GM13976 (cell line): ENCODE measurements at regions not wholly inside any gene's neighbourhood (a gene's known extent, or its start where the extent isn't known, plus 50 kb on each side); places are given as distances from the start of the nearest gene placed in this dataset.

Experiments used
- DNase-seq: peaks from one replicate; pipeline ENCODE4 v3.0.0; 2012; ENCODE audit warnings: low spot score
- in situ Hi-C: fragments of 300-500 bp; cut with MboI; formaldehyde crosslinking; loops from one replicate; pipeline ENCODE4 v1.12.0; 2022; ENCODE audit warnings: low sequenced_read_pairs, mixed read lengths, inconsistent platforms; ENCODE audit not compliant: unreplicated experiment
- TF ChIP-seq, protein P1 (sequence below): IDR thresholded peaks from 2 replicates; pipeline ENCODE4 v1.5.1; 2012; ENCODE audit warnings: borderline replicate concordance, mild to moderate bottlenecking; ENCODE audit not compliant: insufficient read depth; ENCODE audit errors: extremely low read depth, missing control alignments, control extremely low read depth

DNA sequence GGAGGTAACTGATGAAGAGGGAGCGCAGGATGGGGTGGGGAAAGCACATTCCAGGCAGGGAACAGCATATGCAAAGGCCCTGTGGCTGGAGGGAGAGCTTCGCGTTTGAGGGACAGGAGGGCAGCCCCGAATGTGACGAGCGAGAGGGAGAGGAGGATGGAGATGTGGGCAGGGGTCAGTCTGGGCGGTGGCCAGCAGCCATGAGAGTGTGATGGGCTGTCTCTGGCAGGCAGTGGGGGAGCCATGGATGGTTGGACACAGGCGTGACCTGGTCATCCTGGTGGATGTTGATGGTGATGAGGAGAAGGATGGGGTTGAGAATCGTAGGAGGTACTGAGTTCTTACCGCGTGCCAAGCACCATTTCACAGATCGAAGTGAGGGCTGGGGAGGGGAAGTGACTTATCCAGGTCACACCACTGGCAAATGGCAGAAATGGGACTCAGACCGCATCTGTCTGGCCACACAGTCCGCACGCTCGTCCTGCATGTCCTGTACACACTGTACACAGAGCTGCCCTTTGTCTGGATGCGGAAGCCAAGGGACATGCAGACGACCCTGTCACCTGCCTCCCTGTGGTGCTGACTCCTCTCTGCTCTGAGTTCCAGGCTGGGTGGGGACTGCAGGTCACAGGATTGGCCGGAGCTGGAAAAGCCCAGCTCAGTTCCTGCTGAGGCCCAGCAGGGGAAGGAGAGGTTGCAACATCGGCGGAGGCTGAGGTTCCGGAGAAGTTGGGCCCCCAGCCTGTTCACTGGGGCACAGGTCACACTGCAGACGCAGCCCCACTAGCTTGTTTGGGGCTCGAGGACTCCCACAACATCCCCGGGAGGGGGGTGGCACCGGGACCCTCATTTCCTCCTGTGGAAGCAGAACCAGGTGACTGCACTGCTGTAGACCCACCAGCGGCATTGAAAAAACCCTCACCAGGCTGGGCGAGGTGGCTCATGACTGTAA is 165.6 kb upstream of the IER5L start:
- in situ Hi-C loops = no loop called here
- TF ChIP-seq, protein P1, sequence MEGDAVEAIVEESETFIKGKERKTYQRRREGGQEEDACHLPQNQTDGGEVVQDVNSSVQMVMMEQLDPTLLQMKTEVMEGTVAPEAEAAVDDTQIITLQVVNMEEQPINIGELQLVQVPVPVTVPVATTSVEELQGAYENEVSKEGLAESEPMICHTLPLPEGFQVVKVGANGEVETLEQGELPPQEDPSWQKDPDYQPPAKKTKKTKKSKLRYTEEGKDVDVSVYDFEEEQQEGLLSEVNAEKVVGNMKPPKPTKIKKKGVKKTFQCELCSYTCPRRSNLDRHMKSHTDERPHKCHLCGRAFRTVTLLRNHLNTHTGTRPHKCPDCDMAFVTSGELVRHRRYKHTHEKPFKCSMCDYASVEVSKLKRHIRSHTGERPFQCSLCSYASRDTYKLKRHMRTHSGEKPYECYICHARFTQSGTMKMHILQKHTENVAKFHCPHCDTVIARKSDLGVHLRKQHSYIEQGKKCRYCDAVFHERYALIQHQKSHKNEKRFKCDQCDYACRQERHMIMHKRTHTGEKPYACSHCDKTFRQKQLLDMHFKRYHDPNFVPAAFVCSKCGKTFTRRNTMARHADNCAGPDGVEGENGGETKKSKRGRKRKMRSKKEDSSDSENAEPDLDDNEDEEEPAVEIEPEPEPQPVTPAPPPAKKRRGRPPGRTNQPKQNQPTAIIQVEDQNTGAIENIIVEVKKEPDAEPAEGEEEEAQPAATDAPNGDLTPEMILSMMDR = no peak
- DNase-seq = no peak

GRCh38 chr9:129342591-129343423 is 164.7 kb upstream of the IER5L start:
- in situ Hi-C loops = no loop called here
- DNase-seq = no peak
- TF ChIP-seq, protein P1 = no peak

DNA sequence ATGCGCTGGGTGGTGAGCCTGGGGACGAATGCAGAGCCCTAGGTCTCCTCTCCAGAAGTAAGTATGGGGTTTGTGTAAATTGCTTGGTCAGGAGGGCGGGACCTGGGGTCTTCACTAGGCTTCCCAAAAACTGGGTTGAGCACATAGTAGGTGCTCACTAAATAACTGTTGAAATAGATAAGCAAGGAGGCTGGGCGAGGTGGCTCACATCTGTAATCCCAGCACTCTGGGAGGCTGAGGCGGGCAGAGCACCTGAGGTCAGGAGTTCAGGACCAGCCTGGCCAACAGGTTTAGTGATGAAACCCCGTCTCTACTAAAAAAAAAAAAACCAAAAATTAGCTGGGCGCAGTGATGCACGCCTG is 163.9 kb upstream of the IER5L start:
- in situ Hi-C loops = no loop called here
- DNase-seq = no peak
- TF ChIP-seq, protein P1 = no peak

GRCh38 chr9:129341171-129341986 is 163.3 kb upstream of the IER5L start:
- in situ Hi-C loops = no loop called here
- TF ChIP-seq, protein P1 = no peak

DNA sequence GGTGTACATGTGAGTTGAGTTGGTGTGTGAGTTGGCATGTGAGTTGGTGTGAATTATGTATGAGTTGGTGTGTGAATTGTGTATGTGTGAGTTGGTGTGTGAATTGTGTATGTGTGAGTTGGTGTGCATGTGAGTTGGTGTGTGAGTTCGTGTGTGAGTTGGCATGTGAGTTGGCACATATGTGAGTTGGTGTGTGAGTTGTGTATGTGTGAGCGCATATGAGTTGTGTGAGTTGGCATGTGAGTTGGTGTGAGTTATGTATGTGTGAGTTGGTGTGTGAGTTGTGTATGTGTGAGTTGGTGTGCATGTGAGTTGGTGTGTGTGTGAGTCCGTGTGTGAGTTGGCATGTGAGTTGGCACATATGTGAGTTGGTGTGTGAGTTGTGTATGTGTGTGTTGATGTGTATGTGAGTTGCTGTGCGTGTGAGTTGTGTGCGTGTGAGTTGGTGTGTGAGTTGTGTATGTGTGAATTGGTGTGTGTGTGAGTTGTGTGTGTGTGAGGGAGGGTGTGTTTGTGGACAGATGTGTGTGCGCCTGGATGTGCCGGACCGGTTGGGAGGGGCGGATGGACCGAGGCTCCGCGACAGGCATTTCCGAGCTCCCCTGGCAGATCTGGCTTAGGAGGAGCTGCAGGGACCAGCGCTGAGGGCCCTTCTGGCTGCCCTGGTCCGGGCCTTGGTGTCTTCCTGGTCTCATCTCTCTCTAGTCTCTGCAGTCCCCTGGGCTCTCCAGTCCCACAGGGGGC is 162.5 kb upstream of the IER5L start:
- TF ChIP-seq, protein P1 = no peak
- no peak for DNase-seq
- in situ Hi-C loops = no loop called here

More at GRCh38 chr9:129341171-129341986, 163.3 kb upstream of the IER5L start:
- DNase-seq = no peak
